PC-9 (cell line): ENCODE measurements at regions not wholly inside any gene's neighbourhood (a gene's known extent, or its start where the extent isn't known, plus 50 kb on each side); places are given as distances from the start of the nearest gene placed in this dataset.

Experiments used
- BruUV-seq: library from RNA; stranded (reverse); fragments of 400-500 nt; replicated peaks from 2 replicates; lab custom pipeline; 2021; lab: Mats Ljungman, UMichigan
- CTCF ChIA-PET: fragments of 300-600 bp; sonication (Branson Sonifier 250); formaldehyde crosslinking; loops from one replicate; lab custom pipeline; 2022; ENCODE audit warnings: antibody characterized with exemption; lab: Charles Lee
- POLR2A ChIA-PET: fragments of 300-600 bp; sonication (Branson Sonifier 250); formaldehyde crosslinking; loops from one replicate; lab custom pipeline; 2022; ENCODE audit warnings: antibody characterized with exemption; ENCODE audit not compliant: unreplicated experiment; lab: Charles Lee
- DNase-seq, 2 experiments: peaks; one replicate each; pipeline versions ENCODE4 v3.0.0 to v3.0.0-alpha.2; 2015 to 2022; ENCODE audit warnings: mixed read lengths in 1 of 2
- H2AFZ ChIP-seq: fragments of 200-600 bp; sonication (generic); 2 replicates; pipeline ENCODE4 v1.8.1; 2017; ENCODE audit warnings: antibody characterized with exemption
- H3F3A ChIP-seq: fragments of 200-600 bp; sonication (generic); 2 replicates; pipeline ENCODE4 v1.8.1; 2017; ENCODE audit warnings: antibody characterized with exemption, mild to moderate bottlenecking, low read depth; ENCODE audit not compliant: insufficient read depth
- H3K27ac ChIP-seq: fragments of 200-600 bp; sonication (generic); 2 replicates; pipeline ENCODE4 v1.6.1; 2016; ENCODE audit warnings: mixed run types
- H3K27me3 ChIP-seq: fragments of 200-600 bp; sonication (generic); 2 replicates; pipeline ENCODE4 v1.6.1; 2016; ENCODE audit warnings: low read depth, mixed run types; ENCODE audit not compliant: insufficient read depth
- H3K36me3 ChIP-seq: fragments of 200-600 bp; sonication (generic); 2 replicates; pipeline ENCODE4 v1.6.1; 2016; ENCODE audit warnings: low read depth, mixed run types
- H3K4me1 ChIP-seq: fragments of 200-600 bp; sonication (generic); replicated peaks from 2 replicates; pipeline ENCODE4 v1.6.1; 2016; ENCODE audit warnings: mixed run types; ENCODE audit not compliant: insufficient read depth
- H3K4me2 ChIP-seq: fragments of 200-600 bp; sonication (generic); 2 replicates; pipeline ENCODE4 v1.6.1; 2017; ENCODE audit warnings: mixed run types
- H3K4me3 ChIP-seq: fragments of 200-600 bp; sonication (generic); 2 replicates; pipeline ENCODE4 v1.6.1; 2016; ENCODE audit warnings: mixed run types
- H3K79me2 ChIP-seq: fragments of 200-600 bp; sonication (generic); 2 replicates; pipeline ENCODE4 v1.6.1; 2017; ENCODE audit warnings: low read depth, mixed run types
- H3K9me2 ChIP-seq: fragments of 200-600 bp; sonication (generic); 2 replicates; pipeline ENCODE4 v1.8.1; 2017; ENCODE audit warnings: mild to moderate bottlenecking; ENCODE audit not compliant: insufficient read depth
- H3K9me3 ChIP-seq: fragments of 200-600 bp; sonication (generic); 2 replicates; pipeline ENCODE4 v1.8.1; 2016; ENCODE audit warnings: low read depth; ENCODE audit not compliant: insufficient read depth
- H4K20me1 ChIP-seq: fragments of 200-600 bp; sonication (generic); 2 replicates; pipeline ENCODE4 v1.8.1; 2017; ENCODE audit not compliant: insufficient read depth
- CTCF ChIP-seq: fragments of 200-600 bp; sonication (generic); conservative IDR thresholded peaks from 2 replicates; pipeline ENCODE4 v1.6.1; 2017; ENCODE audit warnings: mixed run types, antibody characterized with exemption, mild to moderate bottlenecking, moderate library complexity
- EZH2 ChIP-seq: fragments of 200-600 bp; sonication (generic); IDR thresholded peaks from 2 replicates; pipeline ENCODE4 v1.8.0; 2017; ENCODE audit warnings: antibody characterized with exemption, low read depth
- intact Hi-C: fragments of 100-400 bp; cut with micrococcal nuclease; formaldehyde crosslinking; loops from one replicate; pipeline ENCODE4 v1.10.0; 2022; ENCODE audit not compliant: unreplicated experiment

- Histone ChIP-seq H3F3A (no peaks in the 10 kb centered on the region), H3K27ac (no peak overlapping the region), H3K9me2 (no peaks in the 10 kb centered on the region), H4K20me1 (no peaks in the 10 kb centered on the region), H3K4me3 (no peak overlapping the region), H3K79me2 (no peaks in the 10 kb centered on the region), H3K27me3 (no peaks in the 10 kb centered on the region), H3K9me3 (peaks cover 17% of the 10 kb centered on the region; the same call in 1 of the 2 replicates), H3K4me2 (no peak overlapping the region), H2AFZ (no peak overlapping the region), H3K36me3 (no peaks in the 10 kb centered on the region), H3K4me1 (no peaks in the 10 kb centered on the region)
- no peak for DNase-seq
- intact Hi-C loops: no loop called here
- no TSS peak for BruUV-seq
- CTCF ChIA-PET: no interaction called here
- POLR2A ChIA-PET: no interaction called here
- TF ChIP-seq EZH2 (no peak), CTCF (no peak)
These were observed 685.3 kb upstream of the MARCKS start for GRCh38 chr6:113171882-113172281.

GRCh38 chr6:113172531-113172966 is 684.6 kb upstream of the MARCKS start:
- H4K20me1 ChIP-seq: no peaks in the 10 kb centered on the region
- no peak overlapping the region for H2AFZ ChIP-seq
- POLR2A ChIA-PET: interaction anchor here (0.5 kb wide), 1 partner anchor 1529 kb away, joined by 4 read pairs; no protein-coding TSS in a partner anchor
- H3K4me3 ChIP-seq: no peak overlapping the region
- no peaks in the 10 kb centered on the region for H3F3A ChIP-seq
- H3K9me3 ChIP-seq: peaks cover 20% of the 10 kb centered on the region; the same call in 1 of the 2 replicates
- H3K9me2 ChIP-seq: no peaks in the 10 kb centered on the region
- intact Hi-C loops: no loop called here
- no peaks in the 10 kb centered on the region for H3K4me1 ChIP-seq
- CTCF ChIA-PET: no interaction called here
- no peaks in the 10 kb centered on the region for H3K79me2 ChIP-seq
- no peak for DNase-seq
- BruUV-seq: no TSS peak
- TF ChIP-seq CTCF (no peak), EZH2 (no peak)
- no peak overlapping the region for H3K27ac ChIP-seq
- no peaks in the 10 kb centered on the region for H3K36me3 ChIP-seq
- H3K4me2 ChIP-seq: no peak overlapping the region
- H3K27me3 ChIP-seq: no peaks in the 10 kb centered on the region

GRCh38 chr6:113178349-113178748 is 678.8 kb upstream of the MARCKS start:
- ChIA-PET POLR2A (no interaction called here), CTCF (no interaction called here)
- Histone ChIP-seq H2AFZ (no peak overlapping the region), H3K27ac (no peak overlapping the region), H3K9me3 (peaks cover 18% of the 10 kb centered on the region; the same call in 1 of the 2 replicates), H3K79me2 (no peaks in the 10 kb centered on the region), H3K27me3 (no peaks in the 10 kb centered on the region), H3K4me2 (no peak overlapping the region), H3K4me1 (peaks cover 18% of the 10 kb centered on the region), H3F3A (peaks cover 15% of the 10 kb centered on the region), H3K36me3 (no peaks in the 10 kb centered on the region), H3K9me2 (no peaks in the 10 kb centered on the region), H4K20me1 (no peaks in the 10 kb centered on the region), H3K4me3 (no peak overlapping the region)
- no TSS peak for BruUV-seq
- TF ChIP-seq CTCF (no peak), EZH2 (no peak)
- no peak for DNase-seq
- intact Hi-C loops: no loop called here
